NCI-H345 treated with DMSO at 0.1 percent for 48 hours (cell line): ENCODE measurements at regions not wholly inside any gene's neighbourhood (a gene's known extent, or its start where the extent isn't known, plus 50 kb on each side); places are given as distances from the start of the nearest gene placed in this dataset.
"Not testable (repeated sequence)": the region's sequence is repeated elsewhere in the genome, so short reads cannot be mapped to it uniquely, and the experiment has no call there.

Source experiments
- DNase-seq: peaks from one replicate; lab custom pipeline; 2025; ENCODE audit not compliant: unreplicated experiment; lab: John Stamatoyannopoulos, UW

- not testable (repeated sequence) for DNase-seq
These were observed 191.9 kb upstream of the POU5F2 start for GRCh38 chr5:93933269-93933668.

DNA sequence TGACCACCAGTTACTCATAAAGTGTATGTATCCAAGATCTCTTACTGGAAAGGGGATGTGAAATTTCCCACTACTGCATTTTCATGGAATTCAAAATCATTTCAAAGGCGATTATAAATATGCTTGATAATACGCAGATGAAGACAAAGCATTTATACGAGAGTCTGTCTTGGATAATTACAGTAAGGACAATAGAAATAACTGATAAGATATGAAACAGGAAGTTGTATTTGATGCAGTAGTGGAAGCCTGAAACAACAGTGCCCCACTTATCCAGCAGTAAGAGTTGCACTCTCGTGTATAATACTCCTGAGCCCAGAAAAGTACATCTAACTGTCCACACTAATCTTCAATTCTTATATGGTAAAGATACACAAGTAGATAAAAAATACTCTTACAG lies 188.7 kb upstream of the POU5F2 start:
- no peak for DNase-seq

DNA sequence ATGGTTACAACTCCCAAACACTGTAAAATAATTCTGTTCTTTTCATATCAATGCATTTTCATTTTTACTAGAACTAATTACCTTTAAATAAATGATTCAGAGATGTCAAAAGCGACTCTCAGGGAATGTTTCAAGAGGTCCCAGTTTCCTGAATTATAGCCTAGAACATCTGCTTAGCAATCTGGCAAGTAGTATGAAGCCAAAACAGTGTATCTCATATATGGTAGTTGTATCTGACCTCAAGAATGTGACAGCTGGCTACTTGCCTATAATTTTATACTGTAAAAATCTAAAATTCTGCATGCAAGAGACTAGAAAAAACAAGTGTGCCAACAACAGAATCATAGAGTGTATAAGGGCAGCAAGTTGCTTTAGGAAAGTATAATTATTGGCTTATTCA lies 187.7 kb upstream of the POU5F2 start:
- no peak for DNase-seq

DNA sequence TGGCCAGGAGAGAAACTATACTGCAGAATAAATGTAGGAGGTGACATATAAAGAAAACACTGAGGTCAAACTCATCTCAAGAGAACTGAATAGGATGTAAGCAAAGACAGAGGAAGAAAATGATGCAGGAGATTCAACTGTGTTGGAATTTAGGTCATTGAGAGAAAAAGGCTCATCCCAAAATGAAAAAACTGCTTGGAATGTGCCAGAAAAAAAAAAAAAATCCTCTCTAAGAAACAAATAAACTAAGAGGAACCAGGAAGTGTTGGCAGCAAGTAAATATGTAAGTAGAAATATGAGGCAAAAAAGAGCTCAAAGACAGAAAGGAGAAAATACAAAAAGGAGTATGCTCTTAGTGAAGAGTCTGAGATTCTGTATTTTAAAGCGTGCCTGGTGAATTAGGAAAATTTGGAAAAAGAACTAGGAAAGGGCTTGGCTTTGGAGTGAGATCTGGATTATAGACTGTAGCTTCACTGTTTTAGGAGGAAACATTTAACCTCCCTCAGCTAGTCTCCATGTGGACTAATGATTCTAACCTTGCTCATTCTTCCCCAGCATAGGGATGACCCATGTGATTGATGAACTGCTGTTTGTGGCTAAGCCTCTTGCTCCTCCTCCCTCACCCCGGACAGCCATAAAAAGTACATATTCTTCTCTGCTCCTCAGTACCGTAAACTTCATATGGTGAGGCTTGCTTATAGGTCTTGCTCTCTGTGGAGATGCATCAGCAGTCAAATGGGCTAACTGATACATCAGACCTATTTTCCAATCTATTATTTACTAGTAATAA lies 185.6 kb upstream of the POU5F2 start:
- no peak for DNase-seq

GRCh38 chr5:93925321-93925720 lies 183.9 kb upstream of the POU5F2 start:
- DNase-seq, result no peak

GRCh38 chr5:93924628-93925027 lies 183.2 kb upstream of the POU5F2 start:
- DNase-seq, result no peak

DNA sequence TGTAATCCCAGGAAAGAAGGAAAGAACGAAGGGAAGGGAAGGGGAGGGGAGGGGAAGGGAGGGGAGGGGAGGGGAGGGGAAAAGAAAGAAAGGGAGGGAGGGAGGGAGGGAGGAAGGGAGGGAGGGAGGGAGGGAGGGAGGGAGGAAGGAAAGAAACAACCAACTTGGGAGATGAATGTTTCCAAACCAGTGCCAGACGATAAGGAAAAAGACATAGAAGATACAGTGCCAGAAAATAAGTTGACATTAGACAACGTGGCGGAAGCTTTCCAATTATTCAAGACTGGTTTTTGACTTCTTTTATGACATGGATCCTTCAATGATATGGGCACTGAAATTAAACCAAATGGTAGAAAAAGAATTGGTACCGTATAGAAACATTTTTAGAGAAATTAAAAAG lies 181.2 kb upstream of the POU5F2 start:
- DNase-seq, result no peak

GRCh38 chr5:93921001-93921400 lies 179.6 kb upstream of the POU5F2 start:
- no peak for DNase-seq

- no peak for DNase-seq
These were observed 175.5 kb upstream of the POU5F2 start for GRCh38 chr5:93916872-93917271.

GRCh38 chr5:93915142-93915553 lies 173.7 kb upstream of the POU5F2 start:
- DNase-seq, result no peak

DNA sequence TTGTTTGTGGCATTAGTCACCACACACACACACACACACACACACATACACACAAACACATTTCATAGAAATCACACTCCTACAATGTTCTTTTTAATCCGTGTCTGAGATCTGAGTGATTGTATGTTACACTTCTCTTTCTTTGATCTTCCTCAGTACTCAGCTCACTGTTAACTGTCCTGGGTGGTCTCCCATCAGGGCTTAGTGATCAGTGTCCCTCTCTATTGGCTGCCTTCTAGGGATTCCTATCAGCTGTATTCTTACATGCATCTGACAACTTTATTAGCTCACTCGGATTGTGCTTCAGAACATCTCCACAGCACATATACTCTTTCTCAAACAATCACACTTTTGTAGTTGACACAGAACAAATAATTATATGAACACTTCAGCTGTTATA lies 170.2 kb upstream of the POU5F2 start:
- DNase-seq, result no peak

- no peak for DNase-seq
These were observed 168.0 kb upstream of the POU5F2 start for GRCh38 chr5:93909356-93909755.

- DNase-seq, result no peak
These were observed 163.5 kb upstream of the POU5F2 start for GRCh38 chr5:93904917-93905316.

GRCh38 chr5:93902288-93902687 lies 160.9 kb upstream of the POU5F2 start:
- no peak for DNase-seq

- DNase-seq, result no peak
These were observed 157.7 kb upstream of the POU5F2 start for GRCh38 chr5:93899026-93899600.

DNA sequence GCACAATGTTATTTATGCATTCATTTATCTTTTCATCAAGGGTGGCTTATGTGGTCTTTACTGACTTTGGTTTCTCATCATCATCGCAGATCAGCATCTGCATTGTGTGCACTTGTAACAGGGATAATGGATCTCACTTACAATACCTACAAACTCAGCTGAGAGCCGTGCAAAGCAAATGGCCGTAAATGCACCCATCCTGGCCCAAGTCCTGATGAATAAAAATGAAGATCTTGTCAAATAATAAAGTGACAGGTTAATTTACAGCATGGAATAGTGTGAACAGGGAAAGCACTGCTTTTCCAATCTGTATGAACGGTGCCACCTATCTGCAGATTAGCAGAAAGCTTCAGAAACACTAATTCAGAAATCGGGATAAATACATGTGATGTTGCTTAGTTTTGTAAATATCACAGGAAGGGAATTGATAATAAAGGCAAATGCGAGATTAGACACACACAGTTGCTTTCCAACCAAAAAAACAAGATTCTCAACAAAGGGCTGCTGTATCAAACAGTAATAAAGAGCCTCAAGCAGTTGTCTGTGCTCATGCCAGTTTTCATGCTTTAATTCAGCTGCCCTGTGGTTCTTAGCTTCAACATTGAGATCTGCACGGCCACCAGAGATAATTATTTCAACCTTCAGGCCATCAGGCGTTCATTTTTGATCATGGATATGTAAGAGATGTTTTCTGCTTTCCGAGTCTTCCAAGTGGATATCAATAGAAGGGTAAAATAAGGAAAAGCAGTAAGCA lies 153.4 kb upstream of the POU5F2 start:
- no peak for DNase-seq

- DNase-seq, result peak; percentile 15
These were observed 151.7 kb upstream of the POU5F2 start for GRCh38 chr5:93893075-93893474.

DNA sequence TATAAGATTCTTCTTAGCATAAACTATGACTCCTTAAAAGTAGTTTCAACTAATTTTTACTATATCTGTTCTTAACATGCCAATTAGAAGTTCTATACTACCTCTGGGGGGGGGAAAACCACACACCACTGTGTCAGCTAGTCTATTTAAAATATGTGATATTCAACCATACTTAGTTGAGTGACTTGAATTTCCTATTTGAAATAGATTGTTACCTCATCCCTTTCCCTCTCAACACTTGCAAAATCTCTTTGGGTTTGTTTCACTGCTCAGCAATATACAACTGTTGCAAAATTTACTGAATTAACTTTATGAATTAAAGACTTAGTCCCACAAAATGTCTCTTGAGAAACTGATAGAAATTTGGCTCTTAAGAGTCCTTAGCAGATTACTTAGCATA lies 151.1 kb upstream of the POU5F2 start:
- no peak for DNase-seq

DNA sequence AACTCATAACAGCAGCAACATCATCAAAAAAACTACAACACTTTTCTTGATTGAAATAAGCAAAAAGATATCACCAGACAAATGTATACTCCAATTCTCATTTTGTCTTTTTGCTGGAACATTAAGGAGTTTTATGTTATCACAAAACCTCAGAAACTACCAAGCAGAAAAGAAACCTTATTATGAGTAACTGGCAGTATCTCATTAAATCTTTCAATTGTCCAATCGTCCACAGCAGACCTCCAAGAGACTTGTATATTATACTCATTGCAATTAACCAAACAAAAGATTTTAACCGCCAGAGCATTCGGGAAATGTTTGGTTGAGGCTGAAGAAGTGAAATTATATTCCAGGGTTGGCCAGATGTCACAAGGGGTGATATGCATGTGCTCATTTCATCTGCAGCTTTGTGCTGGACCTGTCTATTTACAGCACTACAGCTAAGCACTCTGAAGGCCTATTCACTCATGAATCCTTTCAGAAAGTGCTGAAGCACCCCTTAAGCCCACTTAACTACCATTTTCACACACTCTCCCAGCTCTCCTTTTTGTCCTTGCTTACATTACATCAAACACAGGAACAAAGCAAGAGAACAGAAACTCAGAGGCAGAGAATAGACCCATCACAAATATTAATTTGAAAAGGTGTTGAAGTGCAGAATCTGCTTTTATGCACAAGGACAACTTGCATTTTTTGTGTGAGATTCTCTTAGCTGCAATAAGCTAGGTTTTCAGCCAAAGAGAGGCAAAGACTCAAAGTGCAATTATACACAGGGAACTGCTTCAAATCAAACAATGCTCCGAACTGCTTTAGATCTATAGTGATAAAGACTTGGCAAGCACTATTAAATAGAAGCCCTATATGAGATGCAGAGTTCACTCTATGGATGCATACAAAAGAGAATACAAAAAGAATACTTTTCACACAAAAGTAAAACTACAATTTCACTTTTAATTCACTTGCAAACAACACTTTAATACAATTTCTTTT lies 150.4 kb upstream of the POU5F2 start:
- peak; percentile 71 for DNase-seq

GRCh38 chr5:93890657-93891056 lies 149.3 kb upstream of the POU5F2 start:
- no peak for DNase-seq

DNA sequence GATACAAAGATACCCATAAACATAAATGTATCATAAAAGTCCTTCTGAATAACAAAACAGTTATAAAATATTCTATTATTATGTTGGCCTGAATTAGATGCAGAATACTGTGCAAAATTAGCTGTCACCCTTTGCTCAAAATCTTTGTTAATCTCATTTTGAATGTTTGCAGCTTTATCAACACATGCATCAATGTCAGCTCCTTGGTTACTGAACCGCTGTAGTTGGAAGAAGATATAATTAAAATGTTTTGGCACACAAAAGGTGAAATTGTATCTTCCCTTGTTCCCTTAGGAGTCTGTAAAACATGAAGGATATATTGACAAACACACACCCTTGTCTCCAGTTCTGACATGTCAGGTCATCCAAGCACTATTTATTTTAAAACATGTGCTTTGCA lies 146.3 kb upstream of the POU5F2 start:
- DNase-seq, result no peak
